Bronchial epithelial cell (primary cell): ENCODE measurements at regions not wholly inside any gene's neighbourhood (a gene's known extent, or its start where the extent isn't known, plus 50 kb on each side); places are given as distances from the start of the nearest gene placed in this dataset.
A peak's percentile ranks its signal among the peaks of the same experiment; 100 is the strongest.

Experiments used
- DNase-seq: peaks from one replicate; pipeline ENCODE4 v3.0.0-alpha.2; 2010; ENCODE audit warnings: low read depth
- FAIRE-seq: peaks from 2 replicates; lab custom pipeline; 2011; peaks lifted over from hg19 to GRCh38; lab: Jason Lieb, UNC
- H3K27me3 ChIP-seq: 2 replicates; pipeline ENCODE4 v1.5.1; 2011; ENCODE audit warnings: low read length; ENCODE audit not compliant: control insufficient read depth, insufficient read depth
- H3K36me3 ChIP-seq: 2 replicates; pipeline ENCODE4 v1.5.1; 2011; ENCODE audit warnings: low read length; ENCODE audit not compliant: control insufficient read depth, insufficient read depth
- H3K4me3 ChIP-seq: 2 replicates; pipeline ENCODE4 v1.5.1; 2011; ENCODE audit warnings: mild to moderate bottlenecking, low read depth, low read length, control low read depth
- TF ChIP-seq, protein P1 (sequence below): IDR thresholded peaks from 2 replicates; pipeline ENCODE4 v1.5.1; 2011; ENCODE audit warnings: mild to moderate bottlenecking, moderate library complexity, low read length, control low read depth, inconsistent platforms; ENCODE audit not compliant: insufficient read depth, severe bottlenecking

DNA sequence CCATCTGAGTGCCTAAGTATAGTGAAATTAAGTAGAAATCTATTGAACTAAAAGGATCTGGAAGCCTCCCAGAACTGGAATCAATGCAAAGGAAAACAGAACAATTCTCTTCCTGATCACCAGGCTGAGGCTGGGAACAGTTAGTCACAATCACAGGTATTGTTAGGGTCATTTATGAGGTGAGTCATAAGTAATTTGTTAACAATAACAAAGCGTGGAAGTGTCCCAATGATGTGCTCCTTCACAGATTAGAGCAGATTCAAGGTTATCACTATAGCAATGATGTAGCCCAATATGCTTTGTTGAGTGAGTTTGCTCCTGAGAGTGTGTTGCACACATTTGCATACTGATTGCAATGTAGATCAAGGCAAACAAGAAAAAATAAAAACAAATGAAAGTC is 228.1 kb downstream of the ZNF674 start:
- no peak for FAIRE-seq
- Histone ChIP-seq H3K4me3 (no peak overlapping the region), H3K27me3 (no peaks in the 10 kb centered on the region), H3K36me3 (no peaks in the 10 kb centered on the region)
- DNase-seq: peak; percentile 58
- TF ChIP-seq, protein P1, sequence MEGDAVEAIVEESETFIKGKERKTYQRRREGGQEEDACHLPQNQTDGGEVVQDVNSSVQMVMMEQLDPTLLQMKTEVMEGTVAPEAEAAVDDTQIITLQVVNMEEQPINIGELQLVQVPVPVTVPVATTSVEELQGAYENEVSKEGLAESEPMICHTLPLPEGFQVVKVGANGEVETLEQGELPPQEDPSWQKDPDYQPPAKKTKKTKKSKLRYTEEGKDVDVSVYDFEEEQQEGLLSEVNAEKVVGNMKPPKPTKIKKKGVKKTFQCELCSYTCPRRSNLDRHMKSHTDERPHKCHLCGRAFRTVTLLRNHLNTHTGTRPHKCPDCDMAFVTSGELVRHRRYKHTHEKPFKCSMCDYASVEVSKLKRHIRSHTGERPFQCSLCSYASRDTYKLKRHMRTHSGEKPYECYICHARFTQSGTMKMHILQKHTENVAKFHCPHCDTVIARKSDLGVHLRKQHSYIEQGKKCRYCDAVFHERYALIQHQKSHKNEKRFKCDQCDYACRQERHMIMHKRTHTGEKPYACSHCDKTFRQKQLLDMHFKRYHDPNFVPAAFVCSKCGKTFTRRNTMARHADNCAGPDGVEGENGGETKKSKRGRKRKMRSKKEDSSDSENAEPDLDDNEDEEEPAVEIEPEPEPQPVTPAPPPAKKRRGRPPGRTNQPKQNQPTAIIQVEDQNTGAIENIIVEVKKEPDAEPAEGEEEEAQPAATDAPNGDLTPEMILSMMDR: no peak

DNA sequence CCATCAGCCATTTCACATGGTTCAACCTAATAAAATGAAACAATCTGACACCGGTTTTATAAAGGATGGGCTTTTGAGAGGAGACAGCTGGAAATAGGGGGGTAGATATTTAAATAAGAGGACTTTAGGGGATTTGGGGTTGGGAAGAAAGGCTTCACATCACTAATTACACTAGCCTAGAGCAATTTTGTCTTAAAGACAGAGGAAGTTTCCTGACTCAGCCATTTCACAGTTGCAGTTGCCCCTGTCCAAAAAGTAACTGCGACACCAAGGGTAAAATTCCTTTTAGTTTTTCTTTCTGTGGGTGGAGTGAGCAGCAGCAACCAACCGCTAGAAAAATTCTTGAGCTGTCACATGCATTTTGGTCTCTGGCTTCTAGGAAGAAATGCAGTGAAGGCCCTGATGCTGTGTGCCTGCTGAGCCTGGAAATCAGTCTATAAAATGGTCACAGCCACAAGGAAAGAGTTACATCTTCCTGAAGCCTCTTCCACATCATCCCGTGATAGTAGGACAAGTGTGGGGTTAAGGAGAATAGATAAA is 233.6 kb downstream of the ZNF674 start:
- TF ChIP-seq, protein P1: no peak
- Histone ChIP-seq H3K4me3 (no peak overlapping the region), H3K36me3 (no peaks in the 10 kb centered on the region), H3K27me3 (no peaks in the 10 kb centered on the region)
- FAIRE-seq: no peak
- DNase-seq: no peak

DNA sequence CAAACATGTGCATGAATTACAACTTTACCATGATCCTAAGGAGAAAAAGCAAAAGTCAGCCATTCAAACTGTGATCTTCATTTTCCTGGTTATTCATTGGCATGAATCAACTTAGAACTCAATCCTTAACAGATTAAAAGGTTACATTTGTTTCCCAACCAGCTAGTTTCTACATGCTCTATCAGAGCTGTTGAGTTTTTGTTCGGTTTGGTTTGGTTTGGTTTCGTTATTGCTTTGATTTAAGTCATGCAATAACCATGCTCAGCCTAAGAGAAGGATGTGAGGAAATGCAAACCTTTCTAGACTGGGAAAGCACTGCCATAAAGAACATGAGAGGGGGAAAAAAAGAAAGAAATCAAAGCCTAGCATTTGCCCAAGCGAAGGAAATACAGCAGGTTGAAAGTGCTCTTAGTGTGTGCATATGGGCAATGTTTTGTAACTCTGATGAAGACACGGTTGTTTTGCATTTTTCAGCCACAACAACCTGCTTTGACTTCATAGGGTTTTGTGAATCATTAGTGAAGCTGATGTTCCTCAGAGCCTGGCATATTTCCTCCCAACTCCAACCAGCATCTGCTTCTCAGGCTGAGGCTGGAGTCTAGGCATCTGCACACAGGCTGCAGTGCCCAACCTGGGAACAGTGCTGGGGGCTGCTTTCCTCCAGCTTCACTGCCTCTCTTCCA is 234.3 kb downstream of the ZNF674 start:
- TF ChIP-seq, protein P1: no peak
- H3K4me3 ChIP-seq: no peak overlapping the region
- peak; percentile 67 for DNase-seq
- H3K36me3 ChIP-seq: no peaks in the 10 kb centered on the region
- FAIRE-seq: no peak
- no peaks in the 10 kb centered on the region for H3K27me3 ChIP-seq

DNA sequence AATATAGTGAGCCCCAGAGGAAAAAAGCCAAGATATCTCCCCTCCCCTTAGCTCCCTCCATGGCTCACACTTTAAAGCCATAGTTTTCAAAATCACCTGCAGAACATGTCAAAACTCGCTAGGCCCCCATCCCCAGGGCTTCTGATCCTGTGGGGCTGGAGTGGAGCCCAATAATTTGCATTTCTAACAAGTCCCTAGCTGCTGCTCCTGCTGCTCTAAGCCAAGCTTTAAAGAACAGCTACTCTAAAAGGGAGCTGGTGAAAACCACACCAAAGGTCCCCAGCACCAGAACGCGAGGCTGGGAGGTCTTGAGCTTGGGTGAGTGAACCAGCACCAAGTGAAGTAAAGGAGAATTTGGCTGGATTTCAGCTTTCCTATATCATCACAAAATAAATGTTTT is 237.1 kb downstream of the ZNF674 start:
- no peak overlapping the region for H3K4me3 ChIP-seq
- peak; percentile 36 for DNase-seq
- H3K27me3 ChIP-seq: no peaks in the 10 kb centered on the region
- no peak for FAIRE-seq
- H3K36me3 ChIP-seq: no peaks in the 10 kb centered on the region
- TF ChIP-seq, protein P1: no peak

DNA sequence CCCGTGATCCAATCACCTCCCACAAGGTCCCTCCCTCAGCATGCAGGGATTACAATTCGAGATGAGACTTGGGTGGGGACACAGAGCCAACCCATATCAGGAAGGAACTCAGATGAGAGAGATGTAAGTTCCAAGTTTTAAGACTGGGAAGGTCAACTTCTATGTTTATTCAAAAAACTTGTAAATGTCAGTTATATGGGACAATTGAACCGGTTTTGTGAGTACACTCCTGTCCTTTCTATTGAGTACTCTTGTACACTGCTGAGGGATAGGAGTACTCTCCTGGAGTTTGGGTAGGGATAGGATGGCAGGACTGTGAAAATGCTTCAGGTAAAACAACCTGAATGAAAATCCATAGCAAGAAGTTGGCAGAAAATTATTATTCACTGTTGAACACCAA is 239.1 kb downstream of the ZNF674 start:
- FAIRE-seq: no peak
- H3K36me3 ChIP-seq: no peaks in the 10 kb centered on the region
- no peak for DNase-seq
- H3K27me3 ChIP-seq: no peaks in the 10 kb centered on the region
- H3K4me3 ChIP-seq: no peak overlapping the region
- TF ChIP-seq, protein P1: no peak
